Epithelial cell of proximal tubule (primary cell): ENCODE measurements at regions not wholly inside any gene's neighbourhood (a gene's known extent, or its start where the extent isn't known, plus 50 kb on each side); places are given as distances from the start of the nearest gene placed in this dataset.
A peak's percentile ranks its signal among the peaks of the same experiment; 100 is the strongest.

Experiments used
- DNase-seq: peaks from one replicate; pipeline ENCODE4 v3.0.0-alpha.2; 2011; ENCODE audit warnings: low read depth
- H3K4me3 ChIP-seq: 2 replicates; pipeline ENCODE4 v1.5.1; 2011; ENCODE audit warnings: low read depth, mild to moderate bottlenecking, low read length
- TF ChIP-seq, protein P1 (sequence below): conservative IDR thresholded peaks from 2 replicates; pipeline ENCODE4 v1.5.1; 2012; ENCODE audit warnings: low read depth, mild to moderate bottlenecking, low read length

DNA sequence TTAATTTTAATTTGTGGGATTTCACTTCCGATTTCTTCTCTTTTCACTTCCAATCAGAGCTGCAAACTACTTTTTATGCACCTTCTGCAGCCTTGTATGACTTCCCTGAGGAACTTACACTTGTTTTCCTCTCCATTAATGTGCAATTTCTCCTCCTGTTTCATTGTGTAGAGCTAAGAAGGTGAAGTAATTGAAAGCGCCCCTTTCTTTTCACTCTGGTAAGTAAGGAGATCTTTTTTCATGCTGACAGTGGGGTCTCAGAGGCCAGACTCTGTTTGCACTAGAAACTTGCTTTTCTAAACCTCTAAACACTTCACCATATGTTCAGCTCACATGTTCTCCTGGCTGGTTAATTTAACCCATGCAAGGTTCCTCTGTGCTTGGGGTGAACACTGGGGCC lies 117.0 kb downstream of the FANCF start:
- no peak for DNase-seq
- no peak overlapping the region for H3K4me3 ChIP-seq
- TF ChIP-seq, protein P1, sequence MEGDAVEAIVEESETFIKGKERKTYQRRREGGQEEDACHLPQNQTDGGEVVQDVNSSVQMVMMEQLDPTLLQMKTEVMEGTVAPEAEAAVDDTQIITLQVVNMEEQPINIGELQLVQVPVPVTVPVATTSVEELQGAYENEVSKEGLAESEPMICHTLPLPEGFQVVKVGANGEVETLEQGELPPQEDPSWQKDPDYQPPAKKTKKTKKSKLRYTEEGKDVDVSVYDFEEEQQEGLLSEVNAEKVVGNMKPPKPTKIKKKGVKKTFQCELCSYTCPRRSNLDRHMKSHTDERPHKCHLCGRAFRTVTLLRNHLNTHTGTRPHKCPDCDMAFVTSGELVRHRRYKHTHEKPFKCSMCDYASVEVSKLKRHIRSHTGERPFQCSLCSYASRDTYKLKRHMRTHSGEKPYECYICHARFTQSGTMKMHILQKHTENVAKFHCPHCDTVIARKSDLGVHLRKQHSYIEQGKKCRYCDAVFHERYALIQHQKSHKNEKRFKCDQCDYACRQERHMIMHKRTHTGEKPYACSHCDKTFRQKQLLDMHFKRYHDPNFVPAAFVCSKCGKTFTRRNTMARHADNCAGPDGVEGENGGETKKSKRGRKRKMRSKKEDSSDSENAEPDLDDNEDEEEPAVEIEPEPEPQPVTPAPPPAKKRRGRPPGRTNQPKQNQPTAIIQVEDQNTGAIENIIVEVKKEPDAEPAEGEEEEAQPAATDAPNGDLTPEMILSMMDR = no peak

- no peak overlapping the region for H3K4me3 ChIP-seq
- no peak for DNase-seq
- TF ChIP-seq, protein P1 = no peak
These were observed 128.1 kb downstream of the FANCF start for GRCh38 chr11:22497474-22497873.

DNA sequence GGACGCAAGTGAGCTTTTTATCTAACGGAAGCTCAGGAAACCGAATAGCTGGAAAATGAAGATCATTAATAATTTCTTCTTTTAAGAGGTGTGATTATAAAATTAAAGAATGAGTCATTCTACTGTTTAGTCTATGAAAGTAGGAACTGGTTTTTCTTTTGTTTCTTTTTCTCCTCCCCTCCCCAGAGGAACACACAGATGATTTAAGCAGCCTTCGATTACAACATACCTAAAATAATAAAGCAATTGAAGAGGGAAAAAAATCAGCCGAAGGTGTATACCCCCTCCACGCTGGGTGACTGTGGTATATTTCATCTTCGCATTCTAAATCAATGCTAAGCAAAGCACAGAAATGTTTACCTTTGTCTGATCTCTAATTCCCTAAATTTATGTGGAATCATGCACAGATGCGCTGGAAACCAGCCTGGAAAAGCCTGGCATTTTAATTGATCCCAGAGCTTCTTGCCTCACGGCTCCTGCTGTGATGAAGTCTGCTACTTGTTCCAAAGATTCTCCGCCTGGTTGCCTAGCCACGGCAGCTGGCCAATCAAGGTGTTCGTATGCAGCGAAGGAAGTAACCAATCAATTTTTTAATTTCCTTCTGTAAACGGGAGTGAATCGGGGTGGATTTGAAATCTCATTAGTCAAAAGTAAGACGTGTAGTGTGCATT lies 133.9 kb downstream of the FANCF start:
- H3K4me3 ChIP-seq = no peak overlapping the region
- TF ChIP-seq, protein P1 = no peak
- DNase-seq = peak; percentile 7

- no peak overlapping the region for H3K4me3 ChIP-seq
- TF ChIP-seq, protein P1 = no peak
- no peak for DNase-seq
These were observed 142.0 kb downstream of the SLC17A6 start for GRCh38 chr11:22479971-22480720.

DNA sequence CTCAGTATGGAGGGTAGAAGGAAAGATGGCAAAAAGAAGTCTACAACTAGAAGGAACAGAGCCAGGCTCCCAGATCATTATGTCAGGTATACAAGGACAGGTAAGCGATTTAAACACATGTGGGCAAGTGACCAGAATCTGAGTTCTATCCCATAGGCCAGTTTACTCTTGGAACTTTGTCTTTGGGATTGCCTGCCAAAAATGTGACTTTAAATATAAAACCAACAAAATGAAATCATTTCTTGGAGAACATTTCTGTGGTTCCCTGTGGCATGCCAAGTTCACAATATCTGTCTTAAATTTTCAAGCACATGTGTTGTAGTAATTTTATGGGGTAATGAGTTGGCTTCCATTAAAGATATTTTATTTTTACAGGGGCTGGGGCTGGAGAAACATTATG lies 141.0 kb downstream of the SLC17A6 start:
- H3K4me3 ChIP-seq = no peak overlapping the region
- DNase-seq = no peak
- TF ChIP-seq, protein P1 = no peak

DNA sequence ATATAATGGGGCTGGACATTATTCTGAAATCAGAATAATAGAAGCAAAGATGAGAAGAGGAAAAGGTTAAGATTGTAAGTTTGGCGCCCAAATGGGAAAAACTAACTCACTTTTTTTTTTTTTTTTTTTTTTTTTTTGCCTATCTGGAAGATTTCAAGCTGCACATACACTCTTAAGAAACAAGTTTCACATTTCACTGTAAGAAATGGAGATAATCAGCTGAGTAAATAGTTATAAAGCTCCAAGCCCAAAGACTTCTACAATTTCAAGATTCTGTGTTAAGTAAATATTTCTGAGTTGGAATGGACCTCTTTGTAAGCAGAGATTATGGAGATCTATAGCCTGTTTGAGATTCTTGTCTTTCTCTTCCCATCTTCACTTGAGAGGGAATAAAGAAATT lies 140.0 kb downstream of the SLC17A6 start:
- TF ChIP-seq, protein P1 = no peak
- no peak overlapping the region for H3K4me3 ChIP-seq
- DNase-seq = no peak
